ENCODE measurements at regions not wholly inside any gene's neighbourhood (a gene's known extent, or its start where the extent isn't known, plus 50 kb on each side); places are given as distances from the start of the nearest gene placed in this dataset.

DNA sequence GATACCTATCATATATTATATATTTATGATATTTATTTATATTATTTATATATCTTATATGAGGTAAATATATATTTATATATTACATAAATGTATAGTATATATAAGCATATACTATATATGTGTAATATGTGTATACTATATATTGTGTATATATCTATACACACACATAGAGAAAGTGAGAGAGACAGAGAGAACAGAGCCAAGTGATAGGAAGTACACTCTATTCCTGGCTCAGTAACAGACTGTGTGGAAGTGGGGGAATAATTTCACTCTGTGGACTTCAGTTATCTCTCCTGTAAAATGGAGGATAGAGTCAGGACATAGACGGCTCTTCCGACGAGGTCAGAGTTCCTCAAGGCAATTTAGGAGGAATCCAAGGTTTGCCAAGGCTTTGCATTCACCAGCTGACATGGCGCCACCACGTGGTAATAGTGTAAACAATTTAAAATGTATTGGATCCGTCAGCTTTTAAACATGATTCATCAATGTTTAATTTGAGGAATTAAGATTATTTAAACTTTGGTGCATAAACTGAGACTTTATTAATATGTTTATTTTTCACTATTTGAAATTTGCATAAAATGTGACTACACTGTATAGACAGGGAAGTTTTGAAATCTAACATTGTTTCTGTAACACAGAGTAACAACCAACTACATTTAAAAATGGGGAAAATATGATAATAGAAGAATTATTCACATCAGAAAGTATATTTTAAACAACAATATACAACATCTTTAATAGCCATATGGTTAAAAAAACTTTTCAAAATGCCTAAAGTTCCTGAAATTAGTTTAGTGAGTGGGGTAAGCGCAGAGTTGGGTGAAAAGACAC is 75.4 kb upstream of the TMEM244 start:
- no peaks in the 10 kb centered on the region for H3K9me3 ChIP-seq (replicated peaks)
- no peak overlapping the region for H3K4me3 ChIP-seq
- H3K4me1 ChIP-seq (replicated peaks), result no peaks in the 10 kb centered on the region
- no peaks in the 10 kb centered on the region; the same call in 1 of the 2 replicates for H3K27me3 ChIP-seq (replicated peaks)
- H3K36me3 ChIP-seq, result no peaks in the 10 kb centered on the region
- no peak overlapping the region for H3K27ac ChIP-seq
- peak; percentile 49 to 51 for DNase-seq (ENCODE audit: low read depth in 1 of 2, low spot score in 2 of 2)

GRCh38 chr6:129932321-129932720 is 71.2 kb upstream of the TMEM244 start:
- no peak overlapping the region for H3K27ac ChIP-seq
- no peaks in the 10 kb centered on the region for H3K9me3 ChIP-seq (replicated peaks)
- H3K27me3 ChIP-seq (replicated peaks), result no peaks in the 10 kb centered on the region
- H3K36me3 ChIP-seq, result no peaks in the 10 kb centered on the region
- H3K4me3 ChIP-seq, result no peak overlapping the region
- DNase-seq (ENCODE audit: low read depth in 1 of 2, low spot score in 2 of 2), result no peak
- H3K4me1 ChIP-seq (replicated peaks), result no peaks in the 10 kb centered on the region

GRCh38 chr6:129929433-129929832 is 68.3 kb upstream of the TMEM244 start:
- no peaks in the 10 kb centered on the region for H3K9me3 ChIP-seq (replicated peaks)
- DNase-seq (ENCODE audit: low read depth in 1 of 2, low spot score in 2 of 2), result no peak
- H3K4me1 ChIP-seq (replicated peaks), result no peaks in the 10 kb centered on the region

GRCh38 chr6:129923530-129924250 is 62.6 kb upstream of the TMEM244 start:
- no peak overlapping the region for H3K27ac ChIP-seq
- H3K27me3 ChIP-seq (replicated peaks), result no peaks in the 10 kb centered on the region
- H3K9me3 ChIP-seq (replicated peaks), result no peaks in the 10 kb centered on the region
- peaks cover 8% of the 10 kb centered on the region; the same call in 1 of the 2 replicates for H3K4me1 ChIP-seq (replicated peaks)
- no peak overlapping the region for H3K4me3 ChIP-seq
- H3K36me3 ChIP-seq, result no peaks in the 10 kb centered on the region
- DNase-seq (ENCODE audit: low read depth in 1 of 2, low spot score in 2 of 2), result no peak

More at GRCh38 chr6:129929433-129929832, 68.3 kb upstream of the TMEM244 start:
- Histone ChIP-seq H3K4me3 (no peak overlapping the region), H3K27ac (no peak overlapping the region), H3K27me3 (replicated peaks) (no peaks in the 10 kb centered on the region), H3K36me3 (no peaks in the 10 kb centered on the region)

DNA sequence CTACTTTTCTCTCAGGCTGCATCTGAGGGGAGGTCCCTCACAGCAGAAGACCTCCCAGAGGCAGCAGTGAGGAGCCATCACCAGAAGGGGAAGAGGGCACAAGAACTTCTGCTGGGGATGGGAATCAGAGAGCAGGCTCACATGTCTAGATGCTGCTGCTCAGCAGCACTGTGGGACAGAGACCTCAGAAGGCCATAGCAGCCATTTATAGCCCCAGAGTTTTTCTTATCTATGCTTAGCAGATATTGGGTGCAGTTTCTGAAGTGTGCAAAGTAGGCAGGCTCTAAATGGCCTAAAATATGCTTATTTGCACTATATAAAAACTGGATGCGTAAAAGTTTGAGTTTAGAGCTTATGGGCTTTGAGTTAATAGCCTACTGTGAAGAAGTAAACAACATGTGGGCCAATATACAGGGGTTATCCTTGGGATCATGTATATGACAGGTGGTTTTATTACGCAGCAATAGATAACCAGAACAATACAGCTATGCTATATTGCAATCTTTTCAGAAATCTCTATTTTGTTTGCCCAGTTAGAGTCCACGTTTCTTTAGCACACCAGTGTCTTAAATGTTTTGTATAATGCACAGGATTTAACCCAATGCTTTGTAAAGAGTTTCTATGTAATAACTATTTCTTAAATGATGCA is 60.2 kb upstream of the TMEM244 start:
- H3K36me3 ChIP-seq, result no peaks in the 10 kb centered on the region
- H3K4me1 ChIP-seq (replicated peaks), result peaks cover 8% of the 10 kb centered on the region; the same call in 1 of the 2 replicates
- no peaks in the 10 kb centered on the region for H3K9me3 ChIP-seq (replicated peaks)
- H3K27me3 ChIP-seq (replicated peaks), result no peaks in the 10 kb centered on the region
- no peak overlapping the region for H3K4me3 ChIP-seq
- no peak overlapping the region for H3K27ac ChIP-seq
- DNase-seq (ENCODE audit: low read depth in 1 of 2, low spot score in 2 of 2), result no peak

GRCh38 chr6:129920103-129920798 is 59.1 kb upstream of the TMEM244 start:
- no peak overlapping the region for H3K4me3 ChIP-seq
- no peaks in the 10 kb centered on the region for H3K27me3 ChIP-seq (replicated peaks)
- peak in 1 of 2 experiments; percentile 26 for DNase-seq (ENCODE audit: low read depth in 1 of 2, low spot score in 2 of 2)
- peaks cover 8% of the 10 kb centered on the region; the same call in 1 of the 2 replicates for H3K4me1 ChIP-seq (replicated peaks)
- H3K36me3 ChIP-seq, result no peaks in the 10 kb centered on the region
- no peak overlapping the region for H3K27ac ChIP-seq
- H3K9me3 ChIP-seq (replicated peaks), result no peaks in the 10 kb centered on the region

- Histone ChIP-seq H3K27me3 (replicated peaks) (no peaks in the 10 kb centered on the region), H3K27ac (no peak overlapping the region), H3K36me3 (no peaks in the 10 kb centered on the region), H3K4me3 (no peak overlapping the region), H3K4me1 (replicated peaks) (no peaks in the 10 kb centered on the region), H3K9me3 (replicated peaks) (no peaks in the 10 kb centered on the region)
- no peak for DNase-seq (ENCODE audit: low read depth in 1 of 2, low spot score in 2 of 2)
Measured at GRCh38 chr6:129911732-129912131, 50.6 kb upstream of the TMEM244 start.

Measured in SJSA1 (cell line).